Naive thymus-derived CD4-positive, alpha-beta T cell (primary cell): ENCODE measurements at regions not wholly inside any gene's neighbourhood (a gene's known extent, or its start where the extent isn't known, plus 50 kb on each side); places are given as distances from the start of the nearest gene placed in this dataset.

Source experiments
- ATAC-seq: fragments of 150-1000 bp; cut with Tn5 transposase; 2 replicates; pipeline ENCODE4 v1.10.0; 2021; ENCODE audit warnings: mild to moderate bottlenecking, moderate library complexity
- CTCF ChIA-PET: fragments of 350-600 bp; sonication (Branson Sonifier 250); formaldehyde crosslinking; loops from one replicate; lab custom pipeline; 2021; ENCODE audit warnings: antibody characterized with exemption; lab: Charles Lee
- POLR2A ChIA-PET: fragments of 350-600 bp; sonication (Branson Sonifier 250); formaldehyde crosslinking; loops from one replicate; lab custom pipeline; 2021; ENCODE audit warnings: antibody characterized with exemption, inconsistent platforms; lab: Charles Lee
- DNase-seq, 9 donors: peaks; one replicate each; pipeline versions ENCODE4 v3.0.0 to v3.0.0-alpha.2; 2020 to 2022; ENCODE audit warnings: mixed read lengths in 1 of 9
- H3K27ac ChIP-seq: one replicate; pipeline ENCODE4 v1.7.0; 2013; ENCODE audit warnings: mild to moderate bottlenecking, low read depth, low read length, moderate library complexity
- H3K27me3 ChIP-seq, 2 donors: one replicate each; pipeline ENCODE4 v1.7.0; 2013; ENCODE audit warnings: low read length in 2 of 2, mild to moderate bottlenecking in 2 of 2, moderate library complexity in 2 of 2; ENCODE audit not compliant: control insufficient read depth in 2 of 2, insufficient read depth in 2 of 2
- H3K36me3 ChIP-seq, 3 experiments: 1 replicate in 2 of 3; 2 replicates in 1 of 3; pipeline ENCODE4 v1.7.0; 2013; ENCODE audit warnings: low read length in 3 of 3, mild to moderate bottlenecking in 3 of 3, moderate library complexity in 1 of 3; ENCODE audit not compliant: insufficient read depth in 3 of 3, control insufficient read depth in 2 of 3
- H3K4me1 ChIP-seq, 2 donors: one replicate each; pipeline ENCODE4 v1.7.0; 2013; ENCODE audit warnings: low read length in 2 of 2, mild to moderate bottlenecking in 2 of 2, moderate library complexity in 1 of 2; ENCODE audit not compliant: control insufficient read depth in 2 of 2, insufficient read depth in 2 of 2
- H3K4me3 ChIP-seq: 2 replicates; pipeline ENCODE4 v1.7.0; 2013; ENCODE audit warnings: mild to moderate bottlenecking, low read length
- H3K9me3 ChIP-seq, 3 experiments: 1 replicate in 2 of 3; 2 replicates in 1 of 3; pipeline ENCODE4 v1.7.0; 2013; ENCODE audit warnings: low read length in 3 of 3; ENCODE audit not compliant: control insufficient read depth in 2 of 3
- H3K27ac Mint-ChIP-seq, 9 donors: one replicate each; pipeline ENCODE4 v1.8.0; 2020 to 2022; ENCODE audit warnings: mixed read lengths in 9 of 9, mild to moderate bottlenecking in 8 of 9, moderate library complexity in 5 of 9, inconsistent platforms in 2 of 9
- H3K27me3 Mint-ChIP-seq, 5 donors: one replicate each; pipeline ENCODE4 v1.8.0; 2021 to 2022; ENCODE audit warnings: mixed read lengths in 5 of 5, mild to moderate bottlenecking in 1 of 5
- H3K36me3 Mint-ChIP-seq, 5 donors: one replicate each; pipeline ENCODE4 v1.8.0; 2020 to 2022; ENCODE audit warnings: mixed read lengths in 5 of 5, mild to moderate bottlenecking in 3 of 5, inconsistent platforms in 1 of 5
- H3K4me1 Mint-ChIP-seq, 7 donors: one replicate each; pipeline ENCODE4 v1.8.0; 2020 to 2022; ENCODE audit warnings: mixed read lengths in 7 of 7, mild to moderate bottlenecking in 3 of 7, inconsistent platforms in 1 of 7
- H3K4me3 Mint-ChIP-seq, 10 donors: one replicate each; pipeline ENCODE4 v1.8.0; 2020 to 2022; ENCODE audit warnings: mild to moderate bottlenecking in 10 of 10, mixed read lengths in 10 of 10, moderate library complexity in 6 of 10, inconsistent platforms in 2 of 10
- H3K9me3 Mint-ChIP-seq, 11 donors: one replicate each; pipeline ENCODE4 v1.8.0; 2020 to 2022; ENCODE audit warnings: mixed read lengths in 11 of 11, mild to moderate bottlenecking in 4 of 11, inconsistent platforms in 1 of 11, moderate library complexity in 1 of 11
- intact Hi-C, 2 donors: fragments of 100-400 bp; cut with micrococcal nuclease; formaldehyde crosslinking; loops; one replicate each; pipeline ENCODE4 v1.15.1; 2023

DNA sequence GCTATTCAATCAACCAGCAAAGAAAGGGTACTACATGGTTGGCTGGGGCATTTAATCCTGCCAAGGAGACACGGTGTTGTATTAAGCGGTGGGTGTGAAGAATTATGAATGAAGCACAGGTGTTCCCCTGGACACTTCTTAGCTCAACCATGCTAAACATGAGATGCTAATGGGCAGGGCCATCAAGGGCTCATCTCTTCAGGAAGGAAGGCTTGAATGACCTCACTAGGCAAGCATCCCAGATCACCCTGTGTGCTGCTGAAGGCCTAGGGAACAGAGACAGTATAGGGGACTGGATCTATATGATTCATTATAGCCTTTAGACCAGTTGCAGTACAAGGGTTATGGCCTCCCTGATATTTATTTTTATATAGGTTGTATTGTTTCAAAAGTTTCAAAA, 221.3 kb upstream of the SLCO3A1 start:
- Mint-ChIP-seq H3K36me3 (peaks cover 0 to 3% (median 0%) of the 10 kb centered on the region in 5 donors), H3K9me3 (peaks cover 0 to 8% (median 2%) of the 10 kb centered on the region in 11 donors), H3K27me3 (peaks cover 0 to 2% (median 0%) of the 10 kb centered on the region in 5 donors), H3K4me3 (no peak overlapping the region), H3K4me1 (peaks cover 0 to 3% (median 0%) of the 10 kb centered on the region in 7 donors), H3K27ac (no peak overlapping the region)
- CTCF ChIA-PET: no interaction called here
- intact Hi-C loops: no loop called here
- Histone ChIP-seq H3K9me3 (no peaks in the 10 kb centered on the region), H3K36me3 (no peaks in the 10 kb centered on the region), H3K27ac (no peak overlapping the region), H3K4me1 (no peaks in the 10 kb centered on the region), H3K4me3 (no peak overlapping the region), H3K27me3 (no peaks in the 10 kb centered on the region)
- no peak for DNase-seq
- ATAC-seq: no peak
- POLR2A ChIA-PET: no interaction called here

GRCh38 chr15:91632981-91633380, 220.5 kb upstream of the SLCO3A1 start:
- Mint-ChIP-seq H3K36me3 (peaks cover 0 to 6% (median 2%) of the 10 kb centered on the region in 5 donors), H3K27ac (no peak overlapping the region), H3K9me3 (peaks cover 2 to 12% (median 3%) of the 10 kb centered on the region in 11 donors), H3K4me3 (no peak overlapping the region), H3K27me3 (peaks cover 0 to 2% (median 2%) of the 10 kb centered on the region in 5 donors), H3K4me1 (peaks cover 0 to 3% (median 0%) of the 10 kb centered on the region in 7 donors)
- DNase-seq (no peak), ATAC-seq (no peak)
- no peak overlapping the region for H3K4me3 ChIP-seq
- no peaks in the 10 kb centered on the region for H3K36me3 ChIP-seq
- CTCF ChIA-PET: no interaction called here
- no peaks in the 10 kb centered on the region for H3K4me1 ChIP-seq
- H3K9me3 ChIP-seq: no peaks in the 10 kb centered on the region
- no peak overlapping the region for H3K27ac ChIP-seq
- H3K27me3 ChIP-seq: no peaks in the 10 kb centered on the region
- intact Hi-C loops: no loop called here
- POLR2A ChIA-PET: no interaction called here

GRCh38 chr15:91634179-91634578, 219.3 kb upstream of the SLCO3A1 start:
- H3K4me1 Mint-ChIP-seq: peaks cover 0 to 3% (median 0%) of the 10 kb centered on the region in 7 donors
- H3K4me1 ChIP-seq: no peaks in the 10 kb centered on the region
- DNase-seq (no peak), ATAC-seq (no peak)
- intact Hi-C loops: no loop called here
- H3K9me3 ChIP-seq: no peaks in the 10 kb centered on the region
- no peak overlapping the region for H3K4me3 ChIP-seq
- no peak overlapping the region for H3K4me3 Mint-ChIP-seq
- H3K9me3 Mint-ChIP-seq: peaks cover 2 to 16% (median 4%) of the 10 kb centered on the region in 11 donors
- peaks cover 0 to 6% (median 3%) of the 10 kb centered on the region in 5 donors for H3K36me3 Mint-ChIP-seq
- H3K27ac ChIP-seq: no peak overlapping the region
- no peaks in the 10 kb centered on the region for H3K27me3 ChIP-seq
- POLR2A ChIA-PET: no interaction called here
- H3K27me3 Mint-ChIP-seq: peaks cover 0 to 4% (median 2%) of the 10 kb centered on the region in 5 donors
- CTCF ChIA-PET: no interaction called here
- H3K27ac Mint-ChIP-seq: no peak overlapping the region
- no peaks in the 10 kb centered on the region for H3K36me3 ChIP-seq

DNA sequence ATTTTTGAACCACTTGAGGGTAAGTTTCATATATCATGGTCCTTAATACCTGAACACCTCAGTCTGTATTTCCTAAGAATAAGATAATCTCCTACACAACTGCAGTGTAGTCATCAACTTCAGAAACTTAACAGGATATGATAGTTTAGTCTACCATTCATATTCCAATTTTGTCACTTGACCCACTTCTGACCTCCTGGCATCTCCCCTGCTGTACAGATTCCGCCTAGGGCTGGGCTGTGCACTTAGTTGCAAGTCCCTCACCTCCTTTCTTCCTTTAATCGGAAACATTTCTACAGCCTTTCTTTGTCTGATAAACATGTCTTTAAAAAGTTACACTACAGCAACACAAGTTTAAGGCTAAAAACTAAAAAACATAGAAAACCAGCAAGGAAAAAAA, 218.4 kb upstream of the SLCO3A1 start:
- Histone ChIP-seq H3K4me1 (no peaks in the 10 kb centered on the region), H3K27me3 (no peaks in the 10 kb centered on the region), H3K9me3 (no peaks in the 10 kb centered on the region), H3K4me3 (no peak overlapping the region), H3K36me3 (no peaks in the 10 kb centered on the region), H3K27ac (no peak overlapping the region)
- ATAC-seq (no peak), DNase-seq (no peak)
- POLR2A ChIA-PET: no interaction called here
- Mint-ChIP-seq H3K9me3 (peaks cover 0 to 18% (median 5%) of the 10 kb centered on the region in 11 donors), H3K36me3 (peaks cover 0 to 6% (median 3%) of the 10 kb centered on the region in 5 donors), H3K27me3 (peaks cover 0 to 4% (median 2%) of the 10 kb centered on the region in 5 donors), H3K27ac (no peak overlapping the region), H3K4me3 (no peak overlapping the region), H3K4me1 (peaks cover 0 to 3% (median 0%) of the 10 kb centered on the region in 7 donors)
- intact Hi-C loops: no loop called here
- CTCF ChIA-PET: no interaction called here

- Histone ChIP-seq H3K27ac (no peak overlapping the region), H3K36me3 (no peaks in the 10 kb centered on the region), H3K4me3 (no peak overlapping the region), H3K4me1 (no peaks in the 10 kb centered on the region), H3K27me3 (no peaks in the 10 kb centered on the region), H3K9me3 (no peaks in the 10 kb centered on the region)
- Mint-ChIP-seq H3K4me3 (no peak overlapping the region), H3K36me3 (peaks cover 0 to 6% (median 3%) of the 10 kb centered on the region in 5 donors), H3K27ac (no peak overlapping the region), H3K27me3 (peaks cover 0 to 4% (median 2%) of the 10 kb centered on the region in 5 donors), H3K9me3 (peaks cover 0 to 24% (median 5%) of the 10 kb centered on the region in 11 donors), H3K4me1 (peaks cover 0 to 3% (median 0%) of the 10 kb centered on the region in 7 donors)
- intact Hi-C loops: no loop called here
- DNase-seq (no peak), ATAC-seq (no peak)
- ChIA-PET POLR2A (no interaction called here), CTCF (no interaction called here)
Observed at GRCh38 chr15:91635641-91636040, 217.9 kb upstream of the SLCO3A1 start.

GRCh38 chr15:91649016-91649415, 204.5 kb upstream of the SLCO3A1 start:
- no peaks in the 10 kb centered on the region for H3K9me3 ChIP-seq
- intact Hi-C loops: no loop called here
- Mint-ChIP-seq H3K4me3 (no peak overlapping the region), H3K27ac (no peak overlapping the region), H3K27me3 (peaks cover 10 to 17% (median 16%) of the 10 kb centered on the region in 5 donors), H3K36me3 (peaks cover 0 to 3% (median 0%) of the 10 kb centered on the region in 5 donors), H3K9me3 (peaks cover 0 to 4% (median 0%) of the 10 kb centered on the region in 11 donors), H3K4me1 (no peaks in the 10 kb centered on the region)
- ATAC-seq (no peak), DNase-seq (no peak)
- ChIA-PET POLR2A (no interaction called here), CTCF (no interaction called here)
- H3K4me3 ChIP-seq: no peak overlapping the region
- H3K27ac ChIP-seq: no peak overlapping the region
- no peaks in the 10 kb centered on the region for H3K27me3 ChIP-seq
- H3K4me1 ChIP-seq: no peaks in the 10 kb centered on the region
- H3K36me3 ChIP-seq: no peaks in the 10 kb centered on the region

DNA sequence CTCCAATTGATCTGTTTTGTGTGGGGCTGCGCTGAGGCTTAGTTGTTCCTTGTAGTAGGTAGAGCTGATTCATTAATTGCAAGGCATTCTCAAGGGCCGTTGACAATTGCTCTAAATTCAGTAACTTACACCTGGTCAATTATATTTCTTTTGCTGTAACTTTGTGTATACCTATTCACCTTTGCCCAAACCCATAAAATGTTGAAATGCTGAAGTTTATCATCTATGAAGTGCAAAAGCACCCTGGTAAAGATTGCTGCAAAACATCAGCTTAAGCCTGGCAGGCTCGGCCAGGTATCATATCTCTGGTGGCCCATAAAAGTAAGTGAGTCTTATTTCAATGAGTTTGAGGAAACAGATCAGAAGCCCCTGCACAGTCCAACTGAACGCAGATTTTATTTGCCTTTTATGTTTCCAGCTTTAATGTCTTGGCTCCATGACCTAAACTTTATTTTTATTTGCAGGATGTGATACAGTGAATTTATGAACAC, 203.6 kb upstream of the SLCO3A1 start:
- intact Hi-C loops: no loop called here
- Histone ChIP-seq H3K9me3 (no peaks in the 10 kb centered on the region), H3K36me3 (no peaks in the 10 kb centered on the region), H3K4me1 (no peaks in the 10 kb centered on the region), H3K4me3 (no peak overlapping the region), H3K27me3 (no peaks in the 10 kb centered on the region), H3K27ac (no peak overlapping the region)
- Mint-ChIP-seq H3K4me1 (no peaks in the 10 kb centered on the region), H3K36me3 (peaks cover 0 to 3% (median 0%) of the 10 kb centered on the region in 5 donors), H3K4me3 (no peak overlapping the region), H3K27me3 (peaks cover 10 to 16% (median 16%) of the 10 kb centered on the region in 5 donors), H3K27ac (no peak overlapping the region), H3K9me3 (peaks cover 0 to 4% (median 0%) of the 10 kb centered on the region in 11 donors)
- ATAC-seq (no peak), DNase-seq (no peak)
- POLR2A ChIA-PET: no interaction called here
- CTCF ChIA-PET: no interaction called here
